ENCODE measurements at regions not wholly inside any gene's neighbourhood (a gene's known extent, or its start where the extent isn't known, plus 50 kb on each side); places are given as distances from the start of the nearest gene placed in this dataset.

DNA sequence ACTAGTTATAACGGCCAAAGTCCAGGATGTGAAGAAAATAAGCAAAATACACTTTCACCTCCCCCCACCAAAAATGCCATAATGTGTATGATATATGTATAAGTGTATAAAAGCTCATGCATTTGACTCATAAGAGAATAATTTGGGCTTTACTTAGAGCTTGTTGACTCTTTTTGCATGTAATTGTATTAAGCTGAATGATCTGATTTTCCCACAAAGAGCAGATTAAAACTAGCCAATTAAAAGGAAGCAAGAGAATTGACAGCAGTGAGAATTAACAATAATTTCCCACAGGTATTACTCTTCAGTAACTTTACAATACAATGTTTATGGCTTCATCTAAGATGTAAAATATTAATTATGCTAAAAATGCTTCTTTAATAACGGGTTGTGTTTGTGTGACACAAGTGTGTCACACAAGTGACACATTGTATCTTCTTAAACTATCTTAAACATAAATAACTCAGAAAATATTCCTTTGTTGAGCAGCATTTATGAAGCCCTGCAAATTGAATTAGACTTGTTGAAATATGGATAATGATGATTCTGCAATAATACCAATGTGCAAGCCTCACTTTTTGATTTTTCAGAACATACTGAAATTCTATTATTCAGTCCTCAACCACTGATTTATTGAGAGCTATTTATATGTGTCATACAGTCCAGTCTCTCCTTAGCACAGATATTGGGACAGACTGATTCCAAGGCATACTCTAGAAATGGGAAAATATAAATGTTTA is 134.5 kb downstream of the SLIT2 start:
- DNase-seq (ENCODE audit: low spot score), result no peak
- CTCF ChIA-PET, result no interaction called here
- TF ChIP-seq, protein P1, sequence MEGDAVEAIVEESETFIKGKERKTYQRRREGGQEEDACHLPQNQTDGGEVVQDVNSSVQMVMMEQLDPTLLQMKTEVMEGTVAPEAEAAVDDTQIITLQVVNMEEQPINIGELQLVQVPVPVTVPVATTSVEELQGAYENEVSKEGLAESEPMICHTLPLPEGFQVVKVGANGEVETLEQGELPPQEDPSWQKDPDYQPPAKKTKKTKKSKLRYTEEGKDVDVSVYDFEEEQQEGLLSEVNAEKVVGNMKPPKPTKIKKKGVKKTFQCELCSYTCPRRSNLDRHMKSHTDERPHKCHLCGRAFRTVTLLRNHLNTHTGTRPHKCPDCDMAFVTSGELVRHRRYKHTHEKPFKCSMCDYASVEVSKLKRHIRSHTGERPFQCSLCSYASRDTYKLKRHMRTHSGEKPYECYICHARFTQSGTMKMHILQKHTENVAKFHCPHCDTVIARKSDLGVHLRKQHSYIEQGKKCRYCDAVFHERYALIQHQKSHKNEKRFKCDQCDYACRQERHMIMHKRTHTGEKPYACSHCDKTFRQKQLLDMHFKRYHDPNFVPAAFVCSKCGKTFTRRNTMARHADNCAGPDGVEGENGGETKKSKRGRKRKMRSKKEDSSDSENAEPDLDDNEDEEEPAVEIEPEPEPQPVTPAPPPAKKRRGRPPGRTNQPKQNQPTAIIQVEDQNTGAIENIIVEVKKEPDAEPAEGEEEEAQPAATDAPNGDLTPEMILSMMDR (conservative IDR thresholded peaks at IDR 0.05; ENCODE audit: low read depth), result no peak
- no peak overlapping the region for H3K27ac ChIP-seq
- POLR2A ChIA-PET (ENCODE audit: low non-redundant PET), result no interaction called here

DNA sequence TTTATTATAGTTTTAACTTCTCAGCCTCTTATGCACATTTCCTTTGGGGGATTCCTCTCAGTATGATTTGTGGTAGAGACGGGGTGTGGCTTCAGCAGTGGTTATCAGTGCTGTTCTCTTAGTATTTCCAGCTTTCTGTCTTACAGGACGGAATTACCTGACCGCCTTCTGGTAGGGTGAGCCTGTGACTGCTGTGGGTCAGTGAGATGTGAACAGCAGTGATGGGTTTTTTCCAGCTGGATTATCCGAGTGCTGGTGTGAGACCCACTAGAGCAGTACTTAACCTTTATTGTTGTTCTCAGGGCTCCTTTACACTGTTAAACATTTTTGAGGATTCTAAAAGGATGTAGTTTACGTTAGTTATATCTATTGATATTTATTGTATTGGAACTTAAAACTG is 135.2 kb downstream of the SLIT2 start:
- no peak for DNase-seq (ENCODE audit: low spot score)
- POLR2A ChIA-PET (ENCODE audit: low non-redundant PET), result no interaction called here
- TF ChIP-seq, protein P1 (conservative IDR thresholded peaks at IDR 0.05; ENCODE audit: low read depth), result no peak
- no peak overlapping the region for H3K27ac ChIP-seq
- CTCF ChIA-PET, result no interaction called here

- no peak for DNase-seq (ENCODE audit: low spot score)
- ChIA-PET POLR2A (ENCODE audit: low non-redundant PET) (no interaction called here), CTCF (no interaction called here)
- TF ChIP-seq, protein P1 (conservative IDR thresholded peaks at IDR 0.05; ENCODE audit: low read depth), result no peak
- H3K27ac ChIP-seq, result no peak overlapping the region
These were observed 139.5 kb downstream of the SLIT2 start for GRCh38 chr4:20391198-20391597.

- POLR2A ChIA-PET (ENCODE audit: low non-redundant PET), result no interaction called here
- H3K27ac ChIP-seq, result no peak overlapping the region
- CTCF ChIA-PET, result no interaction called here
- TF ChIP-seq, protein P1 (conservative IDR thresholded peaks at IDR 0.05; ENCODE audit: low read depth), result no peak
- DNase-seq (ENCODE audit: low spot score), result no peak
These were observed 140.2 kb downstream of the SLIT2 start for GRCh38 chr4:20391912-20392311.

- CTCF ChIA-PET, result interaction anchor here (0.6 kb wide), 1 partner anchor 380 kb away, joined by 3 read pairs; no protein-coding TSS in a partner anchor
- no peak for DNase-seq (ENCODE audit: low spot score)
- POLR2A ChIA-PET (ENCODE audit: low non-redundant PET), result no interaction called here
- TF ChIP-seq, protein P1 (conservative IDR thresholded peaks at IDR 0.05; ENCODE audit: low read depth), result no peak
- H3K27ac ChIP-seq, result no peak overlapping the region
These were observed 141.9 kb downstream of the SLIT2 start for GRCh38 chr4:20393486-20394100.

GRCh38 chr4:20394512-20394911 is 142.8 kb downstream of the SLIT2 start:
- no peak for DNase-seq (ENCODE audit: low spot score)
- ChIA-PET CTCF (interaction anchor here (0.6 to 1.0 kb wide), 3 partner anchors 11 to 1080 kb away, joined by 3 to 7 read pairs (median 3); no protein-coding TSS in a partner anchor), POLR2A (ENCODE audit: low non-redundant PET) (no interaction called here)
- H3K27ac ChIP-seq, result no peak overlapping the region
- TF ChIP-seq, protein P1 (conservative IDR thresholded peaks at IDR 0.05; ENCODE audit: low read depth), result no peak

Measured in RWPE1 (cell line).